ENCODE measurements at regions not wholly inside any gene's neighbourhood (a gene's known extent, or its start where the extent isn't known, plus 50 kb on each side); places are given as distances from the start of the nearest gene placed in this dataset.

DNA sequence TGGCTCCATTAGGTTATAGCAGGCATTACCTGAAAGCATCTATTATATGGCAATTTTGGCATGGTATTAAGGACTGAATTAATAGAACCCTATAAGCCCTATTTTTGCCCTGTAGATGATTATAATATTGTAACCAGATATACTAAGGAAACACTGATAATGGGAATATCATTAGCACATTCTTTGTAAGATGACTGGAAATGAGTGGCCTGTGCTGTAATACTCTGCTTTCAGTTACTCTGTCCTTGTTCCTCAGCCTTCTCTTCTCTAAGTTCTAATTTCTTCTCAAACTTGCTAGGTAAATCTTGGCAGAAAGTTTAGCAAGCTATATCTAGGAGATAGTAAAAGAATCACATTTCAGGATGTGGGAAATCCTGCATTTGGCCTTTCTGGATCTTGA lies 74.0 kb upstream of the ITPRID2 start:
- TF ChIP-seq, protein P1, sequence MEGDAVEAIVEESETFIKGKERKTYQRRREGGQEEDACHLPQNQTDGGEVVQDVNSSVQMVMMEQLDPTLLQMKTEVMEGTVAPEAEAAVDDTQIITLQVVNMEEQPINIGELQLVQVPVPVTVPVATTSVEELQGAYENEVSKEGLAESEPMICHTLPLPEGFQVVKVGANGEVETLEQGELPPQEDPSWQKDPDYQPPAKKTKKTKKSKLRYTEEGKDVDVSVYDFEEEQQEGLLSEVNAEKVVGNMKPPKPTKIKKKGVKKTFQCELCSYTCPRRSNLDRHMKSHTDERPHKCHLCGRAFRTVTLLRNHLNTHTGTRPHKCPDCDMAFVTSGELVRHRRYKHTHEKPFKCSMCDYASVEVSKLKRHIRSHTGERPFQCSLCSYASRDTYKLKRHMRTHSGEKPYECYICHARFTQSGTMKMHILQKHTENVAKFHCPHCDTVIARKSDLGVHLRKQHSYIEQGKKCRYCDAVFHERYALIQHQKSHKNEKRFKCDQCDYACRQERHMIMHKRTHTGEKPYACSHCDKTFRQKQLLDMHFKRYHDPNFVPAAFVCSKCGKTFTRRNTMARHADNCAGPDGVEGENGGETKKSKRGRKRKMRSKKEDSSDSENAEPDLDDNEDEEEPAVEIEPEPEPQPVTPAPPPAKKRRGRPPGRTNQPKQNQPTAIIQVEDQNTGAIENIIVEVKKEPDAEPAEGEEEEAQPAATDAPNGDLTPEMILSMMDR (IDR thresholded peaks at IDR 0.05; ENCODE audit: control extremely low read depth, extremely low read depth), result no peak
- H3K36me3 ChIP-seq (ENCODE audit: control insufficient read depth in 4 of 4, insufficient read depth in 4 of 4, low read length in 4 of 4), result no peaks in the 10 kb centered on the region
- no peak overlapping the region for H3K27ac ChIP-seq (ENCODE audit: low read depth in 1 of 2, low read length in 1 of 2)
- H3K4me3 ChIP-seq, result no peak overlapping the region
- DNase-seq, result no peak
- no peak for ATAC-seq (ENCODE audit: insufficient read depth, low FRiP score)
- no peaks in the 10 kb centered on the region for H3K9me3 ChIP-seq (ENCODE audit: control insufficient read depth in 4 of 4, insufficient read depth in 3 of 4, low read length in 3 of 4)
- no peak overlapping the region for H3K9ac ChIP-seq (ENCODE audit: insufficient read depth in 1 of 2, low read length in 2 of 2)
- H3K27me3 ChIP-seq (ENCODE audit: control insufficient read depth in 3 of 3, insufficient read depth in 3 of 3, low read length in 2 of 3), result no peaks in the 10 kb centered on the region
- peaks cover 0 to 27% (median 2%) of the 10 kb centered on the region in 5 donors for H3K4me1 ChIP-seq (ENCODE audit: control insufficient read depth in 5 of 5, insufficient read depth in 5 of 5, low read length in 5 of 5)

DNA sequence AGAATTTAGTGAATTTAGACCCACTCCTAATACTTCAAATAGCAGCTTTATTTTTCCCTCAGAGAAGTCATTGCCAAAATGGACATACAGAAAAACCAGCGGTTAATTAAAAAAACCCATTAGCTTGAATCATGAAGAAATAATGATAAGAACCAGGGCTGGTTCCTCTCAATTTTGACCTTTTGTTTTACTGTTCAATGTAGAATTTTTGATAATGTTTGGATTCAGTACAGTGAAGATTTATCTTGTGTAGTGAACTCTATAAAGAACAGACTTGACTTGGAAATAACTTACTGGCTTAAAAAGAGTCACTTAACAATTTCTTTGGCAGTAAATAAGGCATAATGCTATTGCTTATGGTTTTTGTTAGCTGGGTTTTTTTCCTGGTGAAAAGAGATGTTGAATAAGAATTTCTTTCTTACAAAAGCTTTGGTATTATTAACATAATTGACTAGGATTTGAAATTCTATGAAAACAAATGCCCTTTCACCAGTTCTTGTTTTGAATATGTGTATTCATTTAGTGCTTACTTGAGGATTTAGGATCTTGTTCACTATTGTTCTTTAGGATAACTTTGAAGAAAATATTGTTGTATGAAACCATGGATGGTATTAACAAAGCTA lies 73.4 kb upstream of the ITPRID2 start:
- Histone ChIP-seq H3K9me3 (ENCODE audit: control insufficient read depth in 4 of 4, insufficient read depth in 3 of 4, low read length in 3 of 4) (no peaks in the 10 kb centered on the region), H3K9ac (ENCODE audit: insufficient read depth in 1 of 2, low read length in 2 of 2) (no peak overlapping the region), H3K27me3 (ENCODE audit: control insufficient read depth in 3 of 3, insufficient read depth in 3 of 3, low read length in 2 of 3) (no peaks in the 10 kb centered on the region), H3K36me3 (ENCODE audit: control insufficient read depth in 4 of 4, insufficient read depth in 4 of 4, low read length in 4 of 4) (no peaks in the 10 kb centered on the region), H3K27ac (ENCODE audit: low read depth in 1 of 2, low read length in 1 of 2) (no peak overlapping the region), H3K4me1 (ENCODE audit: control insufficient read depth in 5 of 5, insufficient read depth in 5 of 5, low read length in 5 of 5) (peaks cover 0 to 27% (median 2%) of the 10 kb centered on the region in 5 donors), H3K4me3 (no peak overlapping the region)
- TF ChIP-seq, protein P1 (IDR thresholded peaks at IDR 0.05; ENCODE audit: control extremely low read depth, extremely low read depth), result no peak
- WGBS, 2 donors, result 92 to 98% methylated on average over 1 of the region's 1 CpG
- peak in 2 of 3 donors; percentile 52 to 70 for DNase-seq
- ATAC-seq (ENCODE audit: insufficient read depth, low FRiP score), result no peak

DNA sequence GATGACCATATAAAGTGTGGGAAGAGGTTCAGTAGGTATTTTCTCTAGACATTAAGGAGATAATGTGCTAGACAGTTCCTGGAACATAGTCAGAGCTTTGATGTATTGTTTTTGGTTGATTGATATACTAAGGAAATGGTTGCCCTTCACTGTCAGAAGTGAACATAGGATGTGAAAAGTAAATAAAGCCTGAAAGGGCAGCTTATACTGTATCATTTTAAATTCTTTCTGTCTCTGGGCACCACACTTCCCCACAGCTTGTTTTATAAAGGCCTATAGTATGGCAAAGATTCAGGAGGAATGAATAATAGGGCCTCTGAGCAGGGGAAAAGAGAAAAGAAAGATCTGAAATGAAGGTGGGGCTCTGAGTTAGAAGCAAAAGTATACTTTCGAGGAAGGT lies 72.7 kb upstream of the ITPRID2 start:
- Histone ChIP-seq H3K4me1 (ENCODE audit: control insufficient read depth in 5 of 5, insufficient read depth in 5 of 5, low read length in 5 of 5) (peaks cover 0 to 26% (median 2%) of the 10 kb centered on the region in 5 donors), H3K27me3 (ENCODE audit: control insufficient read depth in 3 of 3, insufficient read depth in 3 of 3, low read length in 2 of 3) (no peaks in the 10 kb centered on the region), H3K4me3 (no peak overlapping the region), H3K9me3 (ENCODE audit: control insufficient read depth in 4 of 4, insufficient read depth in 3 of 4, low read length in 3 of 4) (no peaks in the 10 kb centered on the region), H3K9ac (ENCODE audit: insufficient read depth in 1 of 2, low read length in 2 of 2) (no peak overlapping the region), H3K36me3 (ENCODE audit: control insufficient read depth in 4 of 4, insufficient read depth in 4 of 4, low read length in 4 of 4) (no peaks in the 10 kb centered on the region), H3K27ac (ENCODE audit: low read depth in 1 of 2, low read length in 1 of 2) (no peak overlapping the region)
- 71 to 81% methylated on average over 1 of the region's 1 CpG for WGBS, 2 donors
- no peak for DNase-seq
- TF ChIP-seq, protein P1 (IDR thresholded peaks at IDR 0.05; ENCODE audit: control extremely low read depth, extremely low read depth), result no peak
- ATAC-seq (ENCODE audit: insufficient read depth, low FRiP score), result no peak

DNA sequence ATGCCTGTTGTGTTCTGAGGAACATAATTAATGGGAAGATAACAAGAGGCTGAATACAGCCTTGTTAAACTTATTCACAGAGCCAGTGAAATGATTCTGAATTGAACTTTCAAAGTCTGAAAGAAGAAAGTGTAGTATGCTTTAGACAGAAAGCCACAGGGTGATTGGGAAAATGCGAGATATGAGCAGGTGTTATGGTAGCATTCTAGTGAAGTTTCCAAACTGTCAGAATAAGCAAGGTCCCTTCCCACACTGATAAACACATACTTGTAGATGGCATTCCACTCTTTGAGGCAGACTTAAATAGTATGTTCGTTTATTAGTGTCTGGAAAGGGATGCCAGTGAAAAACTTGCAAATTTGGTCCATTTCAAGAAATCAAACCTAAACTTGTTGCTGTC lies 70.5 kb upstream of the ITPRID2 start:
- no peak overlapping the region for H3K27ac ChIP-seq (ENCODE audit: low read depth in 1 of 2, low read length in 1 of 2)
- H3K4me3 ChIP-seq, result no peak overlapping the region
- TF ChIP-seq, protein P1 (IDR thresholded peaks at IDR 0.05; ENCODE audit: control extremely low read depth, extremely low read depth), result no peak
- no peak for ATAC-seq (ENCODE audit: insufficient read depth, low FRiP score)
- 87 to 94% methylated on average over 2 of the region's 2 CpGs for WGBS, 2 donors
- H3K27me3 ChIP-seq (ENCODE audit: control insufficient read depth in 3 of 3, insufficient read depth in 3 of 3, low read length in 2 of 3), result no peaks in the 10 kb centered on the region
- no peak overlapping the region for H3K9ac ChIP-seq (ENCODE audit: insufficient read depth in 1 of 2, low read length in 2 of 2)
- H3K9me3 ChIP-seq (ENCODE audit: control insufficient read depth in 4 of 4, insufficient read depth in 3 of 4, low read length in 3 of 4), result no peaks in the 10 kb centered on the region
- H3K4me1 ChIP-seq (ENCODE audit: control insufficient read depth in 5 of 5, insufficient read depth in 5 of 5, low read length in 5 of 5), result peaks cover 0 to 12% (median 2%) of the 10 kb centered on the region in 5 donors
- H3K36me3 ChIP-seq (ENCODE audit: control insufficient read depth in 4 of 4, insufficient read depth in 4 of 4, low read length in 4 of 4), result no peaks in the 10 kb centered on the region
- DNase-seq, result no peak
